GM21423 (cell line): ENCODE measurements at regions not wholly inside any gene's neighbourhood (a gene's known extent, or its start where the extent isn't known, plus 50 kb on each side); places are given as distances from the start of the nearest gene placed in this dataset.

ENCODE experiments used
- ATAC-seq: cut with Tn5 transposase; IDR thresholded peaks from one replicate; pipeline ENCODE4 v1.9.1; 2021; ENCODE audit warnings: mild to moderate bottlenecking, moderate library complexity; ENCODE audit not compliant: unreplicated experiment

GRCh38 chr2:118527571-118527970, 319.9 kb downstream of the EN1 start:
- no peak for ATAC-seq

DNA sequence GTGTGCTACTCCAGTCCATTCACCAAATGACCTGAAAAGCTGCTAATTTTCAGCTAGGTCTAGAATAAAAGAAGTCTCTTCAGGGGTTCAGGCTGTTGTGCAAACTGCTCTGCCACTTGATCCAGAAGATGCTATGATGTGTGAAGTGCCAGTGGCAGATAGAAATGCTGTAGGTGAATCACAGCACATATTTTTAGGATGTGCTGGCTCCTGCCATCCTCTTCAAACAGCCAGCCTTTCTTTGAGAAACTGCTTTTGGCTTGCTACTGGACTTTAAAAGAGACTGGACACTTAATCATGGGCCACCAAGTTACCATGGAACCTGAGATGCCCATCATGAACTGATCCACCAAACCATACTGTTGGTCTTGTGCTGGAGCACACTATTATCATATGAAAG, 322.1 kb downstream of the EN1 start:
- ATAC-seq: no peak

GRCh38 chr2:118524911-118525310, 322.5 kb downstream of the EN1 start:
- no peak for ATAC-seq

DNA sequence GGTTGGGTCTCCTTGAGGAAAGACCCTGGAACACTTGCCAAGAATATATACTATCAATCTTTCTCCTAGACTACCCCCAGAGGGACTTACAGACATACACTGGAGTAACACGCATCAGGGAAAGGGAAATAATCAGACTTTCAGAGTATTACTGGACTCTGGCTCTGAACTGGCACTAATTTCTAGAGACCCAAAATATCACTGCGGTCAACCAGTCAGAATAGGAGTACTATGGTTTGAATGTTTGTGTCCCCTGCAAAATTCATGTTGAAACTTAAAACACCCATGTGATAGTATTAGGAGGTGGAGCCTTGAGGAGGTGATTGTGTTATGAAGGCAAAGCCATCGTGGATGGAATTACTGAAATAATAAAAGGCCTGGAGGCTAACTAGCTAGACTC, 323.7 kb downstream of the EN1 start:
- ATAC-seq: no peak

DNA sequence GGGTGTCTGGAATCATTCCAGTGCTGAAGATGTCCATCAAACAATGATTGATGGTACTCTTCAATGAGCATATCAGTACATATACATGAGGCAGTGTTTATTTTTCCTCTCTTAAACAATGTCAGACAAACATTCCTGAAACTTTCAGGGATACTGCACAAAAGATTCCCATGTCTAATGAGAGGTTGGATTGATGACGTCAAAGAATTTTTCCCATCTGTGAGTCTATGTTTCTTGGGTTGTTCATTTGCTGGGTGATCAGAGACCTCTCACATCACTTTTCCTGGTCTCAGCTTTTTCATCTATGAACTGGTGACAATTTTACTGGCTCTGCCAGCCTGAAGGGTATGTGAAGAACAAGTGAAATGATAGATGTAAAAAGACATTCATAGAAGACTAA, 325.5 kb downstream of the EN1 start:
- ATAC-seq: no peak

DNA sequence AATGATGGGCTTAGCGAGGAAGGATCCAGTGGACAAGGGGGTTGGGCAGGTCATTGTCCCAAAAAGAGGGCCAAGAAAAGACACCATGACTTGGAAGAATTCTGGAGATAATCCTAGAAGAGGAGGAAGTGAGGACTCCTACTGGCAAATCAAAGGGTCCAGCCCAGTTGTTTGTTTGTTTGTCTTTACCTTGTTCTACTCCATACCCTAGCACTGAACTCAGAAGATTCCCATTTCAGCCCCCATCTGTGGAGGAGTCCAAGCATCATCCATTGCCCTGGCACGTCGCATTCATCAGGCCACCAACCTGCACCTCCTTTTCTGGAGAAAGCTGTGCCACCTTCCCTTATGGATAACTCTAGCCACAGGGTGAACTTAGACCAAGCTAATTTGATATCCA, 326.2 kb downstream of the EN1 start:
- no peak for ATAC-seq

- no peak for ATAC-seq
Observed at GRCh38 chr2:118520246-118520645, 327.2 kb downstream of the EN1 start.

DNA sequence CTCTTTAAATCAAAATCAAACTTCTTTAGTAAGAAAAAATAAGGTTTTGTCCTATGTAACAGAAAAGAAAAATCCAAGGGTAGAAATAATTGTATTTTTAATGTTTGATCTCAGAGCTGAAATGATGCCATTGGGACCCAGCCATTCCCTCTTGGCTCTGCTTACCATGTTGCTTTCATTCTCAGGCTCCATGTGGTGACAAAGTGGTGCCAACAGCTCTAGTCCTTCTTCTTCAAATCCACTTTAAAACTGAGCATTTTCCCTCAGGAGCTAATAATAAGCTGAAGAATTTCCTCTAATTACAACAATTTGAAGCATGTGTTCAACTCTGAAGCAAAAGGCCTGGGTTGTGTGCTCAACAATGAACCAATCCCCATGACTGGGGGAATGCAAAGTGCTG, 327.9 kb downstream of the EN1 start:
- ATAC-seq: no peak

DNA sequence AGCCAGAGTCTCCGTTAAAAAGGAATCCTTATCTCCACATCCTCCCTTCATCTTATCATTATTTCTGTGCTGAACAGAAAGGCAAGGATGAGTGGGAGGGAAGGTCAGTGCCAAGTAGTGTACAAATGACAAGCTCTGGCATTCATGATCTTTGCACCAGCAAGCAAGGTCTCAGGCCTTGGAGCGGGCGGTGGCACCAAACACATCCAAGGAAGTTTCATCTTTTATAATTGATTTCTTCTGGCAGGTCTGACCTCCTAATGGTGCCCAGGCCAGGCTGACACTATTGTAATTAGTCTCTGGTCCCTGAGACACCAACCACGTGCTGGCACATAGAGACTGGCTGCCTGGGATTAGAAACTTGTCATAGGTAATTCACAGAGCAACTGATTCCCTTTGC, 336.6 kb downstream of the EN1 start:
- ATAC-seq: no peak

DNA sequence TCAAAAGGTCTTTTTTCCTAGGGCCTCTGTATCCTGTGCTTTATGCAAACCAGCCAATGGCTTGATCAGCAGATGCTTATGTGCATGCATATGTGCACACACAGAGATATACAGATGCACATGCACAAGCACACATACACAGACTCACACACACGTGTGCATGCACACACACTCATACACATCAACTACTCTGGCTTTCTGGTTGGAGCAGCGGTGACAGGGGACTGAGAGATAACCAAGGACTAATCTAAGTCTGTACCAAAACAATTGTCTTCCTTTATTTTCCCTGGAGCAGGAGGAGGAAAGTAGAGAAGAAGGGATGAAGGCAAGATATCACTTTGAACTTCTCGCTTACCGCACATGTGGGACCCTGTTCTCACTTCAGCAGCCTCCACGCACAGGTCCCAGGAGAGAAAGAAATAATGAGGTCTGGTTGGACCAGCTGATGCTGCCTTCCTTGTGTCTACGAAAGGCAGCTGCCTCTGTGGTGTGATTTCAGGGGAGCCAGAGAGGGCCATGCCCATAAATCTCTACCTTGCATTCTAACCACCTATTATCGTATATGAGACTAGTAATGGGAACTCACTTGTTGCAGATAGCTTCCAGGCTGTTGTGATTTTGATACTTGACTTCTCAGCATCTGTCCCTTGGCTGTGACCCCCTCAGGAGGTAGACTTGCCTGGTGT, 338.0 kb downstream of the EN1 start:
- no peak for ATAC-seq

DNA sequence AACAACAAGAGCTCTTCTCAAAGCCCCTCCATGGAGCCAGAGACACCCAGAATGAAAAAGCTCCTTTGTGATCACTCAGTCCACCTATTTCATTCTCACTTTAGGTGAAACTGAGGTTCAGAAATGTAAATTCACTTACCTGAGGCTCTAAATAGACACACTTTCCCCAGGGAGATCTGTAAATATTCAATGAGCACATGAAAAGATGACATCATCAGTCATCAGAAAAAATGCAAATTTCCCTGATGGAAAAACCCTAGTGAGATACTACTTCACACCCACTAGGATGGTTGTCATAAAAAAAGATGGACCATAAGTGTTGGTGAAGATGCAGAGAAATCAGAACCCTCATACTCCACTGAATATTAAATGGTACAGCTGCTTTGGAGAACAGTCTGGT, 339.2 kb downstream of the EN1 start:
- ATAC-seq: no peak

GRCh38 chr2:118505436-118505835, 342.0 kb downstream of the EN1 start:
- ATAC-seq: no peak

DNA sequence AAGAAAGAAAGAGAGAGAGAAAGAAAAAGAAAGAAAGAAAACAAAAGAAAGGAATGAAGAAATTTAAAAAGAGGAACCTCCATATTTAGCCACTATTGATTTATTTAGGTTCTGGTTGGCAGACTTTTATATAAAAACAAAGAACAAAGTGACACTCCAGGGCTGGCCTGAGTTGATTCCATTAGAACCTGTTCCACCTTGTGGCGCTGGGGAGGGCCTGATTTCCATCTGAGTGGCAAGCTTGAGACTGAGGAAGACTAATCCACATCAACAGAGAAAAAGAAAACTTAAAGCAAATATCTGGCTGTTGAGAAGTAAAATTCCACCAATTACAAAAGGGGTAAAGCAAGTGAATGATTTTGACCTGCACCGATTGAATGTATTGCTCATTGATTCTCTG, 345.3 kb downstream of the EN1 start:
- no peak for ATAC-seq

DNA sequence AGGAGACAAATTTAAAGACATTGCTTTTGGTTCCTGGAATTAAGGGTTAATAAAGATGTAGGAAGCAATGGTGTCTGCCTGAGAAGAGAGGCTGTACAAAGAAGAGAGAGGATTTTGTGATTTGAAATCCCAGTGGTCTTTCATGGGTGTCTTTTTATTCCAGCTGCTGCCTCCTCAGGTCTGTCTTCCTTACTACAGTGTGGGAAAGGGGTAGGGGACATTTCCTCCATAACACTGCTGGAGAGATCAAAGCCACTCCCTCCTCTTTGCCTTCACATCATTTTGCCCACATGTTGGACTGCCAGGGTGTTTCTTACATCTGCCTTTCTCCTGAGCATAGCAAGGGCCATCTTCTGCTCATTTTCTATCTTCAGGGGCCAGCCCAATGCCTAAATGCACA, 348.5 kb downstream of the EN1 start:
- ATAC-seq: no peak

DNA sequence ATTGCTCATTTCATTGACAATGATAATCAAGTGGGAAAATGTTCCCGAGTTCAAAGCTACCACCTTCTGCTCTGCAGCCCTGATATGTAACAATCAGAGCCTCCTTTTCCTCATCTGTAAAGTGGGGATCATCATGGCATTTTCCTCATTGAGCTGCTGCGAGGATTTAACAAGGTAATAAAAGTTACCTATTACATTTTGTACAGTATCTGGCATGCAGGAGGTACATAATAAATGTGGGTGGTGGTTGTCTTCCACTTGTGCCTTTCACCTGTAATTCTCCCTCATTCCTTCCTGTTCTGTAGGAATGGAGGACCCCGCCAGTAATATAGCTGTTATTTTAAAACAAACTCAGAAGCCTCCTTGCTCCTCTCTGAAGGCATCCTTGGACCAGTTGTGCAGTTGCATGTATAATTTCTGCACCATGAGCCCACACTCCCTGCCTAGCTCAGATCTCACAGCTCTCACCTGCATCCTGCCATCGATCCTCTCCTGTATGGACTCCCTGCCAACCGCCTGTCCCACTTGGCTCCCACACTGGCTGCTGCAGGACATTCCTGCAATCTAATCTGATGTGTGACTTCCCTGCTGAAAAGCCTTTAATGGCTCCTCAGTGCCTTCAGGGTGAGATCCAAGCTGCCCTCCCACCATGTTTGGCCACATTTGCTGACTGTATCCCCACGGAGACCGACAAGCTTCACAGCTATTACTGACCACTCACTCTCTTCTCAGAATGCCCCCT, 350.4 kb downstream of the EN1 start:
- no peak for ATAC-seq

DNA sequence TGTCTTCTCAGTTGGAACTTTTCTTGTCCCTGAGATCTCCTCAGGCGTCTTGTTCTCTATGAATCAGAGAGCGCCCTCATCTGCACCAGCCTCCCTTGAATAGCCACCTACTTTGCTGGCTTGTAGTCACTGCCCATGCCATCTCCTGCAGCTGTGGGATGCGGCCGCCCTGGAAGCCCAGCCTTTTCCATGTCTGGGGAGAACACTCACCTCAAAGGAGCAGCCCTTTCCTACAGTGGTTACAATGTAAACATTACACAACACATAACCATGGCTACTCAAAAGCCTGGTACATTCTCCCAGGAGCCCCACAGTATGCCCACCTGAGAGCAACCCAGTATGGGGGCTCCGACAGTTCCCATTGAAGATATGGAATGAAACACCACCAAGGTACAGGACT, 351.0 kb downstream of the EN1 start:
- no peak for ATAC-seq

GRCh38 chr2:118495290-118495689, 352.2 kb downstream of the EN1 start:
- ATAC-seq: no peak

DNA sequence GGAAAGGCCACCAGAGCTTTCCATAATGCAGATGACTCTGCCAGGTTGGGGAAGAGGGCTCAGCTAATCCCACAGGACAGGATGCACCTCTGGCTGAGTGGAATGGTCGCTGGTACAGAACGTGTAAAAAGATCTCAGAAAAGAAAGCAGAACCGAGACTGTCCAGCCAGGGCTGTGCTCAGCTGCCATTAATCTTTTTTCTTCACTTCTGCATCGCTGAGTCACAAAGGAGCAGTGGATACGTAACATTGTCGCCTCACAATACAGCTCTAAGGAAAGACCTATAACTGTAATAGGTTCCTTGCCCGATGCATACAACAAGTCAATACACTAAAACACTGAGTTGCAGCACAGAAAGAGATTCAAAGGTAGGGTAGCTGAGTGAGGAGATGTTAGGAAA, 354.2 kb downstream of the EN1 start:
- ATAC-seq: no peak

- no peak for ATAC-seq
Observed at GRCh38 chr2:118492335-118492734, 355.1 kb downstream of the EN1 start.

GRCh38 chr2:118490330-118490729, 357.1 kb downstream of the EN1 start:
- ATAC-seq: no peak

DNA sequence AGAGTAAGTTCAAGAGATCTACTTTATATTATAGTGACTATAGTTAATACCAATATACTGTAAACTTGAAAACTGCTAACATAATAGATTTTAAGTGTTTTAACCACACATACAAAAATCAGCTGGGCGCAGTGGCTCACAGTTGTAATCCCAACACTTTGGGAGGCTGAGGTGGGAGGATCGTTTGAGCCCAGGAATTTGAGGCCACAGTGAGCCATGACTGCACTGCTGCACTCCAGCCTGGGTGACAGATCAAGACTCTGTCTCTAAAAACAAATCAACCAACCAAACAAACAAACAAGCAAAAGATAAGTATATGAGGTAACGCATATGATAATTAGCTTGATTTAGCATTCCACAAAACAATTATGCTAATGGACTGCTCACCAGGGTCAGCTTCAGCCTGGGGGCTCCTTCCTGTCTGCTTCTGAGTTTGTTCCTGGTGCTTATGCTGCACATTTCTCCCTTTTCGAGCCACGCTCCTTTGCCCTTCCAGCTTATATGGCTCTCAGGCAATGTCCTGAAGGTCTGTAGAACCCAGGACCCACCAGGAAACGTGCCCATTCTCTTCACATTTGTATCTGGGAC, 357.6 kb downstream of the EN1 start:
- no peak for ATAC-seq

GRCh38 chr2:118481299-118481698, 366.1 kb downstream of the EN1 start:
- ATAC-seq: no peak
